Heart right ventricle (tissue), 16 donors: ENCODE measurements at regions not wholly inside any gene's neighbourhood (a gene's known extent, or its start where the extent isn't known, plus 50 kb on each side); places are given as distances from the start of the nearest gene placed in this dataset.

Experiments
- ATAC-seq, 8 donors: fragments of 200-7000 bp; cut with Tn5 transposase; one replicate each; pipeline ENCODE4 v1.9.1; 2020; ENCODE audit warnings: mild to moderate bottlenecking in 8 of 8, moderate library complexity in 8 of 8, moderate number of reproducible peaks in 1 of 8
- DNase-seq, 2 donors: peaks; one replicate each; pipeline ENCODE4 v3.0.0-alpha.2; 2020
- H3K27ac ChIP-seq, 10 donors: fragments of 200-600 bp; sonication (generic) in 2 of 10; one replicate each; pipeline versions ENCODE4 v1.5.0 to v1.8.0; 2020 to 2022; ENCODE audit warnings: mild to moderate bottlenecking in 3 of 10
- H3K27me3 ChIP-seq, 7 donors: fragments of 200-600 bp; one replicate each; pipeline ENCODE4 v1.8.0; 2021 to 2022; ENCODE audit warnings: mild to moderate bottlenecking in 2 of 7
- H3K36me3 ChIP-seq, 9 donors: fragments of 200-600 bp; sonication (generic) in 1 of 9; one replicate each; pipeline versions ENCODE4 v1.5.0 to v1.8.0; 2020 to 2022; ENCODE audit warnings: mild to moderate bottlenecking in 2 of 9
- H3K4me1 ChIP-seq, 9 donors: fragments of 200-600 bp; sonication (generic) in 1 of 9; one replicate each; pipeline versions ENCODE4 v1.5.0 to v1.8.0; 2020 to 2022; ENCODE audit warnings: mild to moderate bottlenecking in 4 of 9
- H3K4me3 ChIP-seq, 10 donors: fragments of 200-600 bp; sonication (generic) in 2 of 10; one replicate each; pipeline versions ENCODE4 v1.5.0 to v1.8.0; 2020 to 2022; ENCODE audit warnings: mild to moderate bottlenecking in 7 of 10, moderate library complexity in 2 of 10
- H3K9me3 ChIP-seq, 11 donors: fragments of 200-600 bp in 10 of 11; sonication (generic) in 2 of 11; one replicate each; pipeline versions ENCODE4 v1.5.0 to v1.8.0; 2013 to 2022; ENCODE audit warnings: mild to moderate bottlenecking in 2 of 11, control low read depth in 1 of 11, moderate library complexity in 1 of 11
- WGBS, 2 donors: extraction: QIAGEN DNeasy Blood & Tissue Kit; methylation state at CpG; one replicate each; pipeline ENCODE4 v1.1.7; 2013; ENCODE audit warnings: inconsistent platforms in 1 of 2; 5-methylcytosine and 5-hydroxymethylcytosine counted together
- intact Hi-C, 10 donors: fragments of 100-400 bp; cut with DNase I; formaldehyde crosslinking; loops; one replicate each; pipeline versions ENCODE4 v1.11.1 to v1.14.2; 2022
- TF ChIP-seq, protein P1 (sequence below), 9 donors: fragments of 200-600 bp; sonication (generic) in 2 of 9; IDR thresholded peaks; one replicate each; pipeline versions ENCODE4 v1.5.0 to v1.8.0; 2021 to 2022; ENCODE audit warnings: antibody characterized with exemption in 9 of 9, mild to moderate bottlenecking in 5 of 9, moderate library complexity in 1 of 9
- donor health status: Arrhythmogenic right ventricular cardiomyopathy.
- donor health status: ischemic (EF 13 %, LVEDD 7.1; RV severe dilation, severe dysfunction).
- donor health status: healthy with polysubstance abuse.
- donor health status: DM: no; HTN: yes; CAD: no.
- donor health status: DM: no; HTN: no; CAD: no.
- donor health status: ischemic (EF 25% LVEDD 6.9; RV normal size, moderate dysfunction).
- donor health status: ischemic (EF 25% LVEDD 5.7; RV mildly dilated, moderate dysfunction).
- donor health status: healthy.
- donor health status: DM: yes; HTN: yes; CAD: no.
- donor health status: Ischemic cardiomyopathy.
- donor health status: ischemic (EF 35%, LVEDD 5.7; RV mildly dilated, moderate dysfunction).
- donor health status: nonischemic (EF 11% LVEDD 7.7; RV severe dilation, severe dysfunction).
- donor health status: DM: yes; HTN: yes; CAD: no.
- donor health status: PGD.
- donor health status: ischemic (EF 29% LVEDD 5.4; RV normal size, mild dysfunction).
- donor health status: nonischemic (EF 23%, LVEDD 6.1; RV moderate dilation, normal function).

DNA sequence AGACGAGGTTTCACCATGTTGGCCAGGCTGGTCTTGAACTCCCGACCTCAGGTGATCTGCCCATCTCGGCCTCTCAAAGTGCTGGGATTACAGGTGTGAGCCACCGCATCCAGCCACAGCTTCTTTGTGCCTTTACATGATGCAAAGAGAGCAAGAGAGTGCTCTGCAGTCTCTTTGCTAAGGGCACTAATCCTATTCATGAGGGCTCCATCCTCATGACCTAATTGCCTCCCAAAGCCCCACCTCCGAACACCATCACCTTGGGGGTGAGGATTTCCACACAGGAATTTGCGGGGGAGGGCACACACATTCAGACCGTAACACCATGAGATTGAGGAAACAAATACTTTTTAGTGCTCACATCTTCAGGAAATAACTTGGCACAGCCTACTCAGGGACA is 91.8 kb downstream of the PDCL3 start:
- intact Hi-C loops, result no loop called here
- Histone ChIP-seq H3K36me3 (no peaks in the 10 kb centered on the region), H3K27me3 (peaks cover 0 to 4% (median 0%) of the 10 kb centered on the region in 7 donors), H3K9me3 (peaks cover 0 to 4% (median 0%) of the 10 kb centered on the region in 11 donors), H3K4me3 (no peak overlapping the region), H3K27ac (no peak overlapping the region), H3K4me1 (no peaks in the 10 kb centered on the region)
- DNase-seq, result no peak
- ATAC-seq, result no peak
- TF ChIP-seq, protein P1, sequence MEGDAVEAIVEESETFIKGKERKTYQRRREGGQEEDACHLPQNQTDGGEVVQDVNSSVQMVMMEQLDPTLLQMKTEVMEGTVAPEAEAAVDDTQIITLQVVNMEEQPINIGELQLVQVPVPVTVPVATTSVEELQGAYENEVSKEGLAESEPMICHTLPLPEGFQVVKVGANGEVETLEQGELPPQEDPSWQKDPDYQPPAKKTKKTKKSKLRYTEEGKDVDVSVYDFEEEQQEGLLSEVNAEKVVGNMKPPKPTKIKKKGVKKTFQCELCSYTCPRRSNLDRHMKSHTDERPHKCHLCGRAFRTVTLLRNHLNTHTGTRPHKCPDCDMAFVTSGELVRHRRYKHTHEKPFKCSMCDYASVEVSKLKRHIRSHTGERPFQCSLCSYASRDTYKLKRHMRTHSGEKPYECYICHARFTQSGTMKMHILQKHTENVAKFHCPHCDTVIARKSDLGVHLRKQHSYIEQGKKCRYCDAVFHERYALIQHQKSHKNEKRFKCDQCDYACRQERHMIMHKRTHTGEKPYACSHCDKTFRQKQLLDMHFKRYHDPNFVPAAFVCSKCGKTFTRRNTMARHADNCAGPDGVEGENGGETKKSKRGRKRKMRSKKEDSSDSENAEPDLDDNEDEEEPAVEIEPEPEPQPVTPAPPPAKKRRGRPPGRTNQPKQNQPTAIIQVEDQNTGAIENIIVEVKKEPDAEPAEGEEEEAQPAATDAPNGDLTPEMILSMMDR (IDR thresholded peaks at IDR 0.05), result no peak
- WGBS, 2 donors, result 85 to 91% methylated on average over 7 of the region's 7 CpGs

DNA sequence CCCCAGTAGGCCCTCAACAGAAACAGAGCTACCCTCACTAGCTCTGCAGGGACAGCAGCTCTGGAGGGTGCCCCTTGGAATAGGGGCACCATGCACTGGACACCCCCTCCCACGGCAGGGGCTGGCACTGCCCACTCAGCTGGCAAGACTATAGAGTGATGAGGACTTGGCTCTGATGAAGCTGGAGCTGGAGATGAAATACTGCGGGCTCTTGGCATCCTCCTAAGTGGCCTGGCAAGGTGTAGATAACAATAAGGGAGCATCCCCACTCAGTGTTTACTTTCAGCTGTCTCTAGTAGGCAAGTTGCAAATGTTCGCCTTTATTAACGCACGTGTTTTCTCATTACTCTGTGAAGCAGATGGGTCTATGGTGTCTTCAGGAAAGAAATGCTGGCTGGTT is 92.7 kb downstream of the PDCL3 start:
- peaks cover 0 to 4% (median 0%) of the 10 kb centered on the region in 11 donors for H3K9me3 ChIP-seq
- 90 to 91% methylated on average over 5 of the region's 5 CpGs for WGBS, 2 donors
- ATAC-seq, result no peak

DNA sequence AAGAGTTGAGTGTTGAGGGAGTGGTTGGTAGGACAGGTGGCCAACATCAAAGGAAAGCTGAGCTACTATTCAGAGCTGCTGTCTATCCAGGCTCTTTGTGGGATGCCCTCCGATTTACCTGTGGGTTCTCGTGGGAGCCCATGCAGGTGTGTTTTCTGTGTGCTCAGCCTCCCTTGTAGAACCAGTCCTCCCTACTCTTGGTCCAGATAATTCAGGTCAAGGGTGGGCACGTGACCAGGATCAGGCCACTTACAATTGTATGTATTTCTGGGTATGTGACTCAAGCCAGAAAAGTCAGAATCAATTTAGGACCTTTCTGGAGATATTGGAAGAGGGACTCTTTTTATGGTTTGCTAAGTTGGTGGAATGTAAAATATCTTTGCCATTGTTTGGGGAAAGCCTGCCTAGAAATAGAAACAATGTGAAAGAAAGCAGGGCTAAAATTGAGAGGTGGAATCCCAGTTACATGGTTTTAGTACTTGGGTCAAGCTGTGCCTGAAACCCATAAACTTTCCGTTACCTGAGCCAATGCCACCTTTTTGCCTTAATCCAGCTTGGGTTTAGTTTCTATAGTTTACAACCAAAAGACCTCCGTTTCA is 93.2 kb downstream of the PDCL3 start:
- H3K36me3 ChIP-seq, result no peaks in the 10 kb centered on the region
- ATAC-seq, result no peak
- 90 to 93% methylated on average over 5 of the region's 5 CpGs for WGBS, 2 donors
- no peaks in the 10 kb centered on the region for H3K4me1 ChIP-seq
- H3K4me3 ChIP-seq, result no peak overlapping the region
- DNase-seq, result no peak
- H3K27me3 ChIP-seq, result peaks cover 0 to 4% (median 0%) of the 10 kb centered on the region in 7 donors
- peaks cover 0 to 4% (median 0%) of the 10 kb centered on the region in 11 donors for H3K9me3 ChIP-seq
- intact Hi-C loops, result no loop called here
- TF ChIP-seq, protein P1 (IDR thresholded peaks at IDR 0.05), result no peak
- H3K27ac ChIP-seq, result no peak overlapping the region

More for the DNA sequence above, 92.7 kb downstream of the PDCL3 start:
- TF ChIP-seq, protein P1 (IDR thresholded peaks at IDR 0.05), result no peak
- DNase-seq, result no peak
- intact Hi-C loops, result no loop called here
- H3K36me3 ChIP-seq, result no peaks in the 10 kb centered on the region
- H3K4me3 ChIP-seq, result no peak overlapping the region
- H3K27me3 ChIP-seq, result peaks cover 0 to 4% (median 0%) of the 10 kb centered on the region in 7 donors
- H3K27ac ChIP-seq, result no peak overlapping the region
- H3K4me1 ChIP-seq, result no peaks in the 10 kb centered on the region

DNA sequence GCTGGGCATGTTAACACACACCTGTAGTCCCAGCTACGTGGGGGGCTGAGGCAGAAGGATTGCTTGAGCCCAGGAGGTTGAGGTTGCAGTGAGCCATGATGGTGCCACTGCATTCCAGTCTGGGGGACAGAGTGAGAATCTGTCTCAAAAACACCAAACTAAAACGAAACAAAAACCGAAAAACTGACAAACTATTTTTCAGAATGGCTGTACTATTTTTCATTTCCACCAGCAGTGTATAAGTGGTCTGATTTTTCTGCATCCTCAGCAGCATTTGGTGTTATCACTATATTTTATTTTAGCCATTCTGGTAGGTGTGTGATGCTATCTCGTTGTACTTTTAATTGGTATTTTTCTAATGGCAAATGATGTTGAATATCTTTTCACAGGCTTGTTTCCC is 95.2 kb downstream of the PDCL3 start:
- 88 to 89% methylated on average over 4 of the region's 4 CpGs for WGBS, 2 donors
- H3K4me3 ChIP-seq, result no peak overlapping the region
- no peak for ATAC-seq
- no peak for DNase-seq
- no peak overlapping the region for H3K27ac ChIP-seq
- peaks cover 0 to 4% (median 0%) of the 10 kb centered on the region in 7 donors for H3K27me3 ChIP-seq
- TF ChIP-seq, protein P1 (IDR thresholded peaks at IDR 0.05), result no peak
- no peaks in the 10 kb centered on the region for H3K4me1 ChIP-seq
- peaks cover 0 to 4% (median 0%) of the 10 kb centered on the region in 11 donors for H3K9me3 ChIP-seq
- H3K36me3 ChIP-seq, result no peaks in the 10 kb centered on the region
- intact Hi-C loops, result no loop called here
